HL-60/S4 treated with phorbol 12-myristate 13-acetate at 8.2 ng/mL for 4 days and 3 days (cell line): ENCODE measurements at regions not wholly inside any gene's neighbourhood (a gene's known extent, or its start where the extent isn't known, plus 50 kb on each side); places are given as distances from the start of the nearest gene placed in this dataset.
"Not testable (repeated sequence)": the region's sequence is repeated elsewhere in the genome, so short reads cannot be mapped to it uniquely, and the experiment has no call there.

Experiments
- in situ Hi-C: fragments of 300-500 bp; cut with MboI; formaldehyde crosslinking; loops from 2 replicates; pipeline ENCODE4 v1.15.0; 2022; ENCODE audit warnings: low sequenced_read_pairs

GRCh38 chr15:70578196-70578595, 185.2 kb downstream of the UACA start:
- in situ Hi-C loops = no loop called here

- in situ Hi-C loops = no loop called here
These were observed 186.7 kb downstream of the UACA start for GRCh38 chr15:70576696-70577095.

GRCh38 chr15:70576276-70576675, 187.1 kb downstream of the UACA start:
- in situ Hi-C loops = no loop called here

- in situ Hi-C loops = no loop called here
These were observed 187.8 kb downstream of the UACA start for GRCh38 chr15:70575231-70576226.

GRCh38 chr15:70574325-70574724, 189.0 kb downstream of the UACA start:
- in situ Hi-C loops = not testable (repeated sequence)

GRCh38 chr15:70573121-70573850, 190.1 kb downstream of the UACA start:
- in situ Hi-C loops = no loop called here

GRCh38 chr15:70569714-70570231, 193.6 kb downstream of the UACA start:
- in situ Hi-C loops = no loop called here

GRCh38 chr15:70569091-70569713, 194.2 kb downstream of the UACA start:
- in situ Hi-C loops = no loop called here

GRCh38 chr15:70566989-70567388, 196.4 kb downstream of the UACA start:
- in situ Hi-C loops = no loop called here

GRCh38 chr15:70566047-70566835, 197.1 kb downstream of the UACA start:
- in situ Hi-C loops = no loop called here

- in situ Hi-C loops = no loop called here
These were observed 199.7 kb downstream of the UACA start for GRCh38 chr15:70563561-70564095.

GRCh38 chr15:70562906-70563305, 200.5 kb downstream of the UACA start:
- in situ Hi-C loops = no loop called here

- in situ Hi-C loops = no loop called here
These were observed 201.5 kb downstream of the UACA start for GRCh38 chr15:70561885-70562284.

- in situ Hi-C loops = no loop called here
These were observed 202.6 kb downstream of the UACA start for GRCh38 chr15:70560617-70561328.

- in situ Hi-C loops = no loop called here
These were observed 203.8 kb downstream of the UACA start for GRCh38 chr15:70559265-70560239.

- in situ Hi-C loops = no loop called here
These were observed 204.7 kb downstream of the UACA start for GRCh38 chr15:70558406-70559264.

- in situ Hi-C loops = no loop called here
These were observed 205.7 kb downstream of the UACA start for GRCh38 chr15:70557521-70558258.
